Prostate gland (tissue), 2 donors: ENCODE measurements at regions not wholly inside any gene's neighbourhood (a gene's known extent, or its start where the extent isn't known, plus 50 kb on each side); places are given as distances from the start of the nearest gene placed in this dataset.

Experiments
- POLR2AphosphoS5 ChIP-seq: sonication (generic); formaldehyde crosslinking; IDR thresholded peaks from one replicate; pipeline ENCODE4 v1.6.1; 2017; ENCODE audit warnings: antibody characterized with exemption
- TF ChIP-seq, protein P1 (sequence below), 4 experiments: fragments of 200-600 bp in 2 of 4; fragments of 450-650 bp in 2 of 4; sonication (generic) in 2 of 4; IDR thresholded peaks; 1 replicate in 3 of 4; 2 replicates in 1 of 4; pipeline ENCODE4 v1.5.1; 2016 to 2019; ENCODE audit warnings: antibody characterized with exemption in 4 of 4, mild to moderate bottlenecking in 2 of 4, moderate library complexity in 2 of 4

DNA sequence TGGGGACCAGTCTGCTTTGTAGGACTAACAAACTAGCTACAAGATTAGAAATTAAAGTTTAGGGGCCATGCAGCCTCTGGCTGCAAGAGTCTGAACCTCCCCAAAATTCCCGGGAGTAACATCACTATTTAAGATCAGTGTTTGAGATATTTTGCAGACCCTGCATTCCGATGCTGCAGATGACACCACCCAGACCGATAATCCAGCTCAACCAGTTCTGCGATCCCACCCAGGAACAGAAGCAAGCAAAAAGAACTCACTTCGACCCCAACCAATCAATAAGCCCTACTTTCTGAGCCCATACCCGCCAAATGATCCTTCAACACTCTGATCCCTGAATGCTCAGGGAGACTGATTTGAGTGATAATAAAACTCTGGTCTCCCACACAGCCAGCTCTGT is 877.8 kb downstream of the FAT4 start:
- TF ChIP-seq, protein P1, sequence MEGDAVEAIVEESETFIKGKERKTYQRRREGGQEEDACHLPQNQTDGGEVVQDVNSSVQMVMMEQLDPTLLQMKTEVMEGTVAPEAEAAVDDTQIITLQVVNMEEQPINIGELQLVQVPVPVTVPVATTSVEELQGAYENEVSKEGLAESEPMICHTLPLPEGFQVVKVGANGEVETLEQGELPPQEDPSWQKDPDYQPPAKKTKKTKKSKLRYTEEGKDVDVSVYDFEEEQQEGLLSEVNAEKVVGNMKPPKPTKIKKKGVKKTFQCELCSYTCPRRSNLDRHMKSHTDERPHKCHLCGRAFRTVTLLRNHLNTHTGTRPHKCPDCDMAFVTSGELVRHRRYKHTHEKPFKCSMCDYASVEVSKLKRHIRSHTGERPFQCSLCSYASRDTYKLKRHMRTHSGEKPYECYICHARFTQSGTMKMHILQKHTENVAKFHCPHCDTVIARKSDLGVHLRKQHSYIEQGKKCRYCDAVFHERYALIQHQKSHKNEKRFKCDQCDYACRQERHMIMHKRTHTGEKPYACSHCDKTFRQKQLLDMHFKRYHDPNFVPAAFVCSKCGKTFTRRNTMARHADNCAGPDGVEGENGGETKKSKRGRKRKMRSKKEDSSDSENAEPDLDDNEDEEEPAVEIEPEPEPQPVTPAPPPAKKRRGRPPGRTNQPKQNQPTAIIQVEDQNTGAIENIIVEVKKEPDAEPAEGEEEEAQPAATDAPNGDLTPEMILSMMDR (IDR thresholded peaks at IDR 0.05) = no peak
- TF ChIP-seq POLR2AphosphoS5 = no peak
